Activated naive CD4-positive, alpha-beta T cell treated with Interleukin-2 at 50 U/mL for 16 hours (primary cell): ENCODE measurements at regions not wholly inside any gene's neighbourhood (a gene's known extent, or its start where the extent isn't known, plus 50 kb on each side); places are given as distances from the start of the nearest gene placed in this dataset.

ENCODE experiments used
- DNase-seq: peaks from one replicate; pipeline ENCODE4 v3.0.0-alpha.2; 2020

- no peak for DNase-seq
These were observed 290.9 kb upstream of the SMC2 start for GRCh38 chr9:103803245-103803644.

- DNase-seq, result no peak
These were observed 289.9 kb upstream of the SMC2 start for GRCh38 chr9:103804077-103804735.

GRCh38 chr9:103809745-103810144 is 284.4 kb upstream of the SMC2 start:
- no peak for DNase-seq

GRCh38 chr9:103811462-103811861 is 282.6 kb upstream of the SMC2 start:
- no peak for DNase-seq

- DNase-seq, result no peak
These were observed 278.0 kb upstream of the SMC2 start for GRCh38 chr9:103816146-103816545.

GRCh38 chr9:103819936-103820335 is 274.2 kb upstream of the SMC2 start:
- DNase-seq, result no peak

GRCh38 chr9:103821115-103821514 is 273.0 kb upstream of the SMC2 start:
- no peak for DNase-seq

GRCh38 chr9:103837940-103838339 is 256.2 kb upstream of the SMC2 start:
- no peak for DNase-seq

GRCh38 chr9:103839197-103839596 is 254.9 kb upstream of the SMC2 start:
- no peak for DNase-seq

GRCh38 chr9:103867886-103868285 is 226.2 kb upstream of the SMC2 start:
- DNase-seq, result no peak

- no peak for DNase-seq
These were observed 221.3 kb upstream of the SMC2 start for GRCh38 chr9:103872811-103873210.

- DNase-seq, result no peak
These were observed 212.7 kb upstream of the SMC2 start for GRCh38 chr9:103881419-103881818.

- no peak for DNase-seq
These were observed 204.1 kb upstream of the SMC2 start for GRCh38 chr9:103889989-103890388.

- no peak for DNase-seq
These were observed 199.9 kb upstream of the SMC2 start for GRCh38 chr9:103894184-103894583.

- no peak for DNase-seq
These were observed 195.6 kb upstream of the SMC2 start for GRCh38 chr9:103898550-103898949.

GRCh38 chr9:103899866-103900265 is 194.2 kb upstream of the SMC2 start:
- no peak for DNase-seq

GRCh38 chr9:103900466-103900865 is 193.6 kb upstream of the SMC2 start:
- DNase-seq, result no peak

GRCh38 chr9:103902263-103902662 is 191.8 kb upstream of the SMC2 start:
- DNase-seq, result no peak

GRCh38 chr9:103904242-103904641 is 189.9 kb upstream of the SMC2 start:
- DNase-seq, result no peak

- no peak for DNase-seq
These were observed 180.2 kb upstream of the SMC2 start for GRCh38 chr9:103913899-103914298.

GRCh38 chr9:103919605-103920209 is 174.4 kb upstream of the SMC2 start:
- no peak for DNase-seq

GRCh38 chr9:103928442-103928841 is 165.7 kb upstream of the SMC2 start:
- DNase-seq, result no peak

GRCh38 chr9:103941104-103941503 is 153.0 kb upstream of the SMC2 start:
- DNase-seq, result no peak

GRCh38 chr9:103942200-103942599 is 151.9 kb upstream of the SMC2 start:
- no peak for DNase-seq

GRCh38 chr9:103942651-103943050 is 151.5 kb upstream of the SMC2 start:
- no peak for DNase-seq
